Activated CD8-positive, alpha-beta T cell treated with anti-CD3 and anti-CD28 coated beads for 36 hours (primary cell): ENCODE measurements at regions not wholly inside any gene's neighbourhood (a gene's known extent, or its start where the extent isn't known, plus 50 kb on each side); places are given as distances from the start of the nearest gene placed in this dataset.

Experiments
- ATAC-seq: fragments of 200-7000 bp; cut with Tn5 transposase; one replicate; pipeline ENCODE4 v1.10.0; 2021; ENCODE audit warnings: mild to moderate bottlenecking, moderate library complexity
- CTCF ChIA-PET: fragments of 350-600 bp; sonication (Branson Sonifier 250); formaldehyde crosslinking; loops from one replicate; lab custom pipeline; 2021; ENCODE audit warnings: antibody characterized with exemption; lab: Charles Lee
- POLR2A ChIA-PET: fragments of 350-600 bp; sonication (Branson Sonifier 250); formaldehyde crosslinking; loops from one replicate; lab custom pipeline; 2021; ENCODE audit warnings: antibody characterized with exemption; lab: Charles Lee
- DNase-seq: peaks from one replicate; pipeline ENCODE4 v3.0.0-alpha.2; 2020
- H3K27ac Mint-ChIP-seq: one replicate; pipeline ENCODE4 v1.8.0; 2021; ENCODE audit warnings: mild to moderate bottlenecking, mixed read lengths
- H3K27me3 Mint-ChIP-seq: one replicate; pipeline ENCODE4 v1.8.0; 2021; ENCODE audit warnings: mixed read lengths
- H3K36me3 Mint-ChIP-seq: one replicate; pipeline ENCODE4 v1.8.0; 2021; ENCODE audit warnings: low read depth, mixed read lengths
- H3K4me1 Mint-ChIP-seq: one replicate; pipeline ENCODE4 v1.8.0; 2021; ENCODE audit warnings: low read depth, mixed read lengths
- H3K4me3 Mint-ChIP-seq: one replicate; pipeline ENCODE4 v1.8.0; 2021; ENCODE audit warnings: mild to moderate bottlenecking, moderate library complexity, mixed read lengths
- H3K9me3 Mint-ChIP-seq: one replicate; pipeline ENCODE4 v1.8.0; 2021; ENCODE audit warnings: mixed read lengths
- CTCF ChIP-seq: fragments of 200-600 bp; IDR thresholded peaks from one replicate; pipeline ENCODE4 v1.8.0; 2022; ENCODE audit warnings: antibody characterized with exemption, mild to moderate bottlenecking
- intact Hi-C: fragments of 100-400 bp; cut with micrococcal nuclease; formaldehyde crosslinking; loops from one replicate; pipeline ENCODE4 v1.10.0; 2022

DNA sequence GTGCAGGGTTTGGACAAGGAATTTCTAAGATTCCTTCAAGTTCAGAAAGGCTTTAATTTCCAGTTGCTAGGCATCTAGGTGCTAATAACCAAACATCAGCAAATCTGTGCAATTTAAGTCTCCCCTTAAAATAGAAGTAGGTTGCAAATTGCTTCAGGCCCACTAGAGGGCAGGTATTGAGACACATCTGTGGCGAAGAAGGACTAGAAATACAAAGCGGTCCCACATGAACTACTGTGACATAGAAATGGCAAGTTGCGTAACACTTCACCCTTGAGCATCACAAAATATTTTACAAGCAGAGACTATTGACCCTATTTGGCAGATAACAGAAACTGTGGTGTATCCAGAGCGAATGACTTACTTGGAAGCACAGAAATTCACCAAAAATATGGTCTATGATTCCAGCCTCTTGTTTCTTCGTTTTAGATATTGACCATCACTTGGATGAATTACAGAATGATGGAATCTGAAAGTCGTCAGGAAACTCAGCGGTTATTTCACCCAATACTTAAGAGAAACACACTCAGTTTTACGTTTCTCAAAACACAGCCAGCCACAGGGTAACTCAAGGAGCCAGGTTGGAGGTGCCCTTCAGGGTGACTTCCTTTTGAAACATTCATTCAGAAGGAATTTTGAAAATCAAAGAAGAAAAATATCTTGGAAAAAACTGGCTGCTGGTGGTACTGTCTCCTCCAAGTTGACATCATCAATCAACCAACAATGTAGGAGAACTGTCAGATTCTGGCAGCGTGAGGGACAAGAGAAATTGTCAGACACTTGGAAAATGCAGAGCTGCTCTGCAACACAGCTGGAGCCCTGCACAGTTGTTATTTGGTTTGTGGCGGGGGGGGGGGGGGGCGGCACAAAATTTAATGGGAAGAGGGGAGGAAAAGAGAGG, 256.3 kb upstream of the MINDY3 start:
- intact Hi-C loops, result loop anchor here (10.0 kb wide), 1 partner anchor 658 kb away; no protein-coding TSS in a partner anchor
- ChIA-PET CTCF (no interaction called here), POLR2A (no interaction called here)
- DNase-seq (peak; percentile 13), ATAC-seq (no peak)
- H3K4me1 Mint-ChIP-seq, result no peaks in the 10 kb centered on the region
- H3K9me3 Mint-ChIP-seq, result no peaks in the 10 kb centered on the region
- H3K27ac Mint-ChIP-seq, result no peak overlapping the region
- H3K36me3 Mint-ChIP-seq, result no peaks in the 10 kb centered on the region
- H3K27me3 Mint-ChIP-seq, result peaks cover 1% of the 10 kb centered on the region
- H3K4me3 Mint-ChIP-seq, result no peak overlapping the region
- peak; percentile 50 for TF ChIP-seq CTCF

DNA sequence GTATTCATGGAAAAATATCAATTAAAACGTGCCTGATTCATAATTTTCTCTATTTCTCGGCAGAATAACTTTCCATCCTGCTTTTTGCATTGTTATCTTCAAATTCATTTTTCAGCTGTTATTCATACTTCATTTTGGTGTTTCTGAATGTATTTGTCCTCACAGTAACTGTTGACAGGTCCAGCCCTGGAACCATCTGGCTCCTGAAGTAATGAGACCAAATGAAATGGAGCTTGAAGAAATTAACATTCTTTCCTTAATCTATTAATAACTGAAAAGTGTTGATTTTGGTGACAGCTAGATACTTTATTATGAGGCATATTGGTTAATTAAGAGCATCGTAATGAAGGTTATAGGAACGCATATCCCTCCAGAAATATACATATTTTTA, 257.0 kb upstream of the MINDY3 start:
- ATAC-seq, result no peak
- Mint-ChIP-seq H3K27me3 (peaks cover 1% of the 10 kb centered on the region), H3K36me3 (no peaks in the 10 kb centered on the region), H3K9me3 (no peaks in the 10 kb centered on the region), H3K4me3 (no peak overlapping the region), H3K4me1 (no peaks in the 10 kb centered on the region), H3K27ac (no peak overlapping the region)
- DNase-seq, result no peak
- intact Hi-C loops, result loop anchor here (10.0 kb wide), 1 partner anchor 658 kb away; no protein-coding TSS in a partner anchor
- ChIA-PET CTCF (no interaction called here), POLR2A (no interaction called here)
- no peak for TF ChIP-seq CTCF

DNA sequence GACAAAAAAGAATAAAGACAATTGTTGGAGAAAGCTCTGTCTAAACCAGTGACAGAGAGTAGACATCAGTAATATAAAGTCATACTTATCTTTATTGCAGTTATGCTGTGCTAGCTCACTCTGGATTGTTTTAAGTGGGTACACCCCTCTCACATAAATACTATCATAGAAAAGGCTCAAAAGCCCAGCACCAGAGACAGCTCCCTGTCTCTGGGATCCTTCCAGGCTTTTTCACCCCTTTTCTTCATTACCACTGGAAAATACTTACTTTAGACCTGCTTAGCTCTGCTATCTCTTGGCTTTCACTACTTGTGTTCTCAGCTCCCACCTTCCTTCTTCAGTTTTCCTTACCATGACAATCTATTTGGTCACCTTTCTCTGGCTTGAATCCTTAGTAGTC, 259.1 kb upstream of the MINDY3 start:
- no peak for DNase-seq
- peaks cover 1% of the 10 kb centered on the region for H3K27me3 Mint-ChIP-seq
- H3K9me3 Mint-ChIP-seq, result no peaks in the 10 kb centered on the region
- TF ChIP-seq CTCF, result no peak
- no peak overlapping the region for H3K4me3 Mint-ChIP-seq
- no peak for ATAC-seq
- H3K36me3 Mint-ChIP-seq, result no peaks in the 10 kb centered on the region
- POLR2A ChIA-PET, result interaction anchor here (0.6 kb wide), 1 partner anchor 246 kb away, joined by 4 read pairs; no protein-coding TSS in a partner anchor
- no peak overlapping the region for H3K27ac Mint-ChIP-seq
- H3K4me1 Mint-ChIP-seq, result no peaks in the 10 kb centered on the region
- intact Hi-C loops, result loop anchor here (10.0 kb wide), 1 partner anchor 655 kb away; no protein-coding TSS in a partner anchor
- CTCF ChIA-PET, result no interaction called here

DNA sequence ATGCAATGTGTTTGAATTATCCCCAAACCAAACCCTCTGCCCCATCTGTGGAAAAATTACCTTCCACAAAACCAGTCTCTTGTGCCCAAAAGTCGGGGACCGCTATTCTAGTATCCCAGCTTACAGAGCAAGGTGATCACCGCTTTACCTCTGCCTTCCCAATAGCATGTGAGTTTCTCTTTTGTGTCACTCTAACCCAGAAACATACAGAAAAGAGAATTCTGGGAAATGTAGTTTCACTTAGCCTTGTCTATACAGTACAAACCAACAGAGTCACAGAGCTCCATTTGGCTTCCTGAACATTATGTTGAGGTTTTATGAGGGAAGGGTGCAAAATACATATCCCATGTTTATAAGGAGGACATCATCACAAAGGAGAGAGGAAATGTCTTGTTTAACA, 260.3 kb upstream of the MINDY3 start:
- no peaks in the 10 kb centered on the region for H3K4me1 Mint-ChIP-seq
- no peaks in the 10 kb centered on the region for H3K36me3 Mint-ChIP-seq
- H3K27ac Mint-ChIP-seq, result no peak overlapping the region
- CTCF ChIA-PET, result no interaction called here
- H3K4me3 Mint-ChIP-seq, result no peak overlapping the region
- POLR2A ChIA-PET, result no interaction called here
- TF ChIP-seq CTCF, result no peak
- ATAC-seq (no peak), DNase-seq (no peak)
- H3K9me3 Mint-ChIP-seq, result no peaks in the 10 kb centered on the region
- peaks cover 1% of the 10 kb centered on the region for H3K27me3 Mint-ChIP-seq
- intact Hi-C loops, result no loop called here

DNA sequence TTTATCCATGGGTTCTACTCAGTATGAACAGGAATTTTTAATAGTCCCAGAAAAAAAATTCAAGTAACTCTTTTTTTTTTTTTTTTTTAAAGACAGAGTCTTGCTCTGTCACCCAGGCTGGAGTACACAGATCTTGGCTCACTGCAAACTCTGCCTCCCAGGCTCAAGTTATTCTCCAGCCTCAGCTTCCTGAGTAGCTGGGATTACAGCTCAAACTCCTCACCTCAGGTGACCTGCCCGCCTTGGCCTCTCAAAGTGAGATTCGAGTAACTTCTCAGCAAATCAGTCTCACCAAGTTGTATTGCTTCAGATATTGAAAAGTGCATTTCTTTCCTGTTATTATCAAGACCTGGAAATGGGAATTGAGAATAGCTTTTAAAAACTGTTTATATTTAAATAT, 281.2 kb upstream of the MINDY3 start:
- intact Hi-C loops, result no loop called here
- no peak for TF ChIP-seq CTCF
- DNase-seq, result no peak
- ChIA-PET CTCF (no interaction called here), POLR2A (no interaction called here)
- Mint-ChIP-seq H3K36me3 (no peaks in the 10 kb centered on the region), H3K27ac (no peak overlapping the region), H3K4me3 (no peak overlapping the region), H3K9me3 (peaks cover 2% of the 10 kb centered on the region), H3K4me1 (no peaks in the 10 kb centered on the region), H3K27me3 (peaks cover 1% of the 10 kb centered on the region)
- ATAC-seq, result no peak
